ENCODE measurements at regions not wholly inside any gene's neighbourhood (a gene's known extent, or its start where the extent isn't known, plus 50 kb on each side); places are given as distances from the start of the nearest gene placed in this dataset.
"Not testable (repeated sequence)": the region's sequence is repeated elsewhere in the genome, so short reads cannot be mapped to it uniquely, and the experiment has no call there.

DNA sequence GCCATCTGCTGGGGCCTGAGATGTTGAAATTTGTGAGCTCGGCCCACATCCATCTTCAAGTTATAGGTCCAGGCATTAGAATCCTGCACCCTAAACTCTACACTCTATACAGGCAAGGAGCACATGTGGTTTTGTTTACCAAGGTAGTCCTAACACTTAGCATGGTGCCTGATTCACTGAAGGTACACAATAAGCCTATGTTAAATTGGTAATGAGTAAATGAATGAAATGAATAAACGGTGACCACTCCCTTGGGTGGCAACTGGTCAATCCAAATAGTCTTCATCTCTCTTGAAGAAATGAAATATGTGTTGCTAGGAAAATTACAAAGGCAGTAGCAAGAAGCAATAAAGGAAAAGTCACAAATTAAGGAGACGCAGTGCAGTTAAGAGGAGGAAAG lies 359.3 kb upstream of the UBE2E2 start:
- DNase-seq = no peak

GRCh38 chr3:22846566-22846965 lies 356.6 kb upstream of the UBE2E2 start:
- DNase-seq = no peak

- not testable (repeated sequence) for DNase-seq
These were observed 353.5 kb upstream of the UBE2E2 start for GRCh38 chr3:22849583-22849982.

- DNase-seq = no peak
These were observed 346.3 kb upstream of the UBE2E2 start for GRCh38 chr3:22856811-22857210.

- DNase-seq = no peak
These were observed 344.6 kb upstream of the UBE2E2 start for GRCh38 chr3:22858486-22858885.

DNA sequence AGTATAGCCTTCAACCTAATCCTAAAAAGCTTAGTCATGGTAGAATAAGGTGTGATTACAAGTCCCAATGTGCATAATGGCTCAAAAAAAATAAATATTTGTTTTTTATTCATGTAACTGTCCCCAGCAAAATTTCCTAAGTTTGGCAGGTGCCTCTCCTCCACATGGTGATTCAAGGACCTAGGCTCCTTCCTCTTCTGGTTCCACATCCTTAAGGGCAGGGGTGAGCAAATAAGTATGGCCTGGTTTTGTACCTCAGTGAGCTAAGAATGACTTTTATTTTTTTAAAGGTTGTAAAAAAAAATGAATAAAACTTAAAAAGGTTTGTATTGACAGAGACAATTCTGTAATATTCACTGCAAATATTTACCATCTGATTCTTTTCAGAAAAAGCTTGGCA lies 343.5 kb upstream of the UBE2E2 start:
- no peak for DNase-seq

DNA sequence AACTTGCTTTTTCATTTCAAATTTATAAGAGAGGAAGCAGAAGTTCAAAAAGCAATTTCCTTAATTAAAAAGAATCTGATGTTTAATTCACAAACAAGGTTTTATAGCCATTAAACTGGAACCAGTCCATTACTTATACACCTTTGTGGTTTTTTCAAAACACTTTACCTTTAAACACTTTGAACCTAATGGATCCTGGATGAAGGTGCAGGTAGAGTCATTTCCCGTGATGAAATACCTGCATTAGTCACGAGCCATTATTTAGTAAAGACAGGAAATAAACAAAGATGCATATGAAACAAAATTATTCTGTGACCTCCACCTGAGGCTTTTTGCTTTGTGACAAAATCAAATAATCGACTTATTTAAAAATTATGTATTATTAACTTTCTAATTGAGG lies 341.7 kb upstream of the UBE2E2 start:
- DNase-seq = no peak

DNA sequence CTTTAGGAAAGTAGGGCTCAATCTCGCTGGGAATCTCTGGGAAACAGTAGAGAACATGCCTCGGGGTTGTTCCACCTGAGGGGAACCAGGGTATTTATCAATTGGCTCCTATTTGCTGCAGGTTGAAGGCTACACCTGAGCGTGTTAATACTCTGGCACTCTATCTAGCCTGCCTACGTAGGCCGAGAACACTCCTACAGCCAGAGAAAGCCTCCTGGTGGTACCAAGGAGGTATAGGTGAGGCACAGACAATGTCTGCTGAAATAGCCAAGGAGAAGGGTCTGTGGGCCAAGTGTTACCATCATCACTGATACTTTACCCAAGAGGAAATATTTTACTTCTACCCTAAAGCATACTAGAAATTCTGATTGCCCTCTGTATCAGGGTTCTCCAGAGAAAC lies 341.0 kb upstream of the UBE2E2 start:
- DNase-seq = no peak

- DNase-seq = not testable (repeated sequence)
These were observed 320.3 kb upstream of the UBE2E2 start for GRCh38 chr3:22882834-22883233.

DNA sequence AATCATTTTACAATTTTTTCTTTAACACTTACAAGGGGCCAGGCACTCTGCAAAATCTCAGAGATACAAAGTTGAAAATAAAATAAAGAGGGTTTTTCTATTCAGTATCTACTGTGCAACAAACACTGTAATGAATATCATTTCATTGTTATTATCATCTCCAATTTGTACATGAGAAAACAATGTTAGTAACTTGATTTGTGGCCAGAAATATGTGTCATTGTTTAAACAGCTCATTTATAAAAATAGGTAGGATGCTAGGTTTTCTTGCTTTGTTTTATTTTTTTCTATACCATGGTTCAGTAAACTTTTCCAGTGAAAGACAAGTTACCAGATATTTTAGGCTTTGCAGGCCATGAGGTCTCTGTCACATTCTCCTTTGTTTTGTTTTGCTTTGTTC lies 318.1 kb upstream of the UBE2E2 start:
- no peak for DNase-seq

- no peak for DNase-seq
These were observed 317.4 kb upstream of the UBE2E2 start for GRCh38 chr3:22885574-22886341.

DNA sequence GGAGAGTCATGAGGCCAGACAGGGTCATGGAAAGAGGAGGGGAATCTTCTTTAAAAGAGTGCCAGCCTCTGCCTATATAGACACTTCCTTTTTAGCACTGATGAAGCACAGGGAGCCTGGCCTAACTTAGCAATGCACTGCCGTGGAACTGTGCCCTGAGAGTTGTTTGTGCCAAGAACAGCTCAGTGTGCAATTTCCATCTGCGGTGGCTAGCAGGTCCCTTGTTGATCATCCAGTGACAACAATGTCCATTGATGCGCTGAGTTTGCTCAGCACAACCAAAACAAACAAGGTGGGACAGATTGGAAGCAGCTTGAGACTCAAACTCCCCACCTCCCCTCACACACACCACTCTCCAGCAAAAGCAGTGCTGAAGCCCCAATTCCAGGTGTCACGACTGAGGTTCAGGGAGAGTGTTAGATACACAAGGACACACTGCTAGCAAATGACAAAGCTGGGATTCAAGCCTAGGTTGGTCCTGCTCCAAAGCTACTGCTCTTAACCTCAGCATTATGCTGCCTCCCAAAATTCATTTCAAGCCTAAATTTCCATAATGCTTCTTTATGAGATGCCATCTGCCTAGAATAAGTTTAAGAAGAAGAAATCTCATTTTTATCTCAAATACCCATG lies 316.6 kb upstream of the UBE2E2 start:
- DNase-seq = peak; percentile 37

GRCh38 chr3:22887664-22888291 lies 315.3 kb upstream of the UBE2E2 start:
- peak; percentile 6 for DNase-seq

DNA sequence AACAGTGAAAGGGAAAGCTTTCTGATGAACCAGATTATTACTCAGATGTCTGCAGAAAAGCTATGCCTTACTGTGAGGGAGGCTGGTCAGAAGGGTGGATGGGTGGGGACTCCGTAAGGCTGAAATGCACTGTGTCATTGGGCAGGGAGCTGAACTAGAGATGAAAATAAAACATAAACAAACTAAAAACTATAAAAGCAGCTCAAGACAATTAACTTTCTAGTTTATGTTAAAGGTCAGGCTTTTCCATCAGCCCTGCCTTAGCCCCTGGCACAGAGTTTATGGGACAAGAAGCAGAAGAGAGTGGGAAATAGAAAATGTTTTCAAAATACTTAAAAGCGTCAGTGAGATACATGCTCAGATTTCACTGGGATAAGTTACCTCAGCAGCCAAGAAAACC lies 310.0 kb upstream of the UBE2E2 start:
- DNase-seq = no peak

- no peak for DNase-seq
These were observed 309.3 kb upstream of the UBE2E2 start for GRCh38 chr3:22893644-22894325.

- no peak for DNase-seq
These were observed 308.3 kb upstream of the UBE2E2 start for GRCh38 chr3:22894865-22895264.

DNA sequence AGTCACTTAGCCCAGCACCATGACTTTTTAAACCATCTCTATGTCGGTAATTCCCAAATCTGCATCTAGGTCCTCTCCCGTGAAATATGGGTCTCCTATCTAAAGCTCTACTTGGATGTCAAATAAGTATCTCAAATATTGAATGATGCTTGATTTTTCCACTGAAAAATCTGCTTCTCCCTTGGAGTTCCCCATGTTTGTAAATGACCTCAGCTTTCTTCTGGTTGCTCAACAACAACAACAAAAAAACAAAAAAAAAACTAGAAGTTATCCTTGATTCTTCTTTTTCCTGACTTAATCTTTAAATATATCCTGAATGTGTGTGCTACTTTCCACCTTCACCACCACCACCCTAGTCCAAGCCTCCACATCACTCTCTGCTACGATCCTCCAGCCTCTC lies 307.5 kb upstream of the UBE2E2 start:
- DNase-seq = no peak

DNA sequence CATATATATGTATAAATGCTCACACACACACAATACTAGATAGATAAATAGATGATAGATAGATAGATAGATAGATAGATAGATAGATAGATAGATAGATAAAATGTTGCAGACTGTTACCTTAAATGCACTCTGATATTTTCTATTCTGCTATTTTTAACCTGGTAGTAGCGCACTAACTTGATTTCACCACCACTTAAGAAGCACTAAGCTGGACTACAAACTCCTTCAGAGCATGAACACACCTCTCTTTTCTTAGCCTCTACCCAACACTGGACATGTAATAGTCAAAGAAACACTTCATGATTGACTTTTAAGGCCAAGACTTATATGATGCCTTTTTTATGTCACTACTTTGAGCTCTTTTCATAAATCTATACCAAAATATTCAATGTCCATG lies 304.6 kb upstream of the UBE2E2 start:
- no peak for DNase-seq

- no peak for DNase-seq
These were observed 303.7 kb upstream of the UBE2E2 start for GRCh38 chr3:22899441-22899840.

DNA sequence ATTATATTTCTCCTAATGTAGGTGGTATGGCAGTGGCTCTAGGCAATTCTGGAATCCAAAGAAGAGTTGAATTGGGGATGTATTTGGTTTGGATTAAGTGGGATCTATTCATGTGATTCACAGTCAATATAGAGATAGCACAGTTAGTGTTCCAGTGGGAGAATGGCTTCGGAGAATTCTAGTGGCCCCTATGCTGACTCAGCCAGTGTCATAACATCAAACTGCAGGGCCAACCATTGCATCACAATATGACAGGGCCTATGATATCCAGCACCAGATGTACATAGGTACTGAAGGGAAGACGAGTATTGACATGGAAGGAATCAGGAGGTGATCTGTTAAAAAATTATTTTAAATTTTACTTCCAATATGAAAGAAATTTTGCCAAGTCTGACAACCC lies 302.8 kb upstream of the UBE2E2 start:
- DNase-seq = no peak

GRCh38 chr3:22901684-22902083 lies 301.4 kb upstream of the UBE2E2 start:
- DNase-seq = no peak

DNA sequence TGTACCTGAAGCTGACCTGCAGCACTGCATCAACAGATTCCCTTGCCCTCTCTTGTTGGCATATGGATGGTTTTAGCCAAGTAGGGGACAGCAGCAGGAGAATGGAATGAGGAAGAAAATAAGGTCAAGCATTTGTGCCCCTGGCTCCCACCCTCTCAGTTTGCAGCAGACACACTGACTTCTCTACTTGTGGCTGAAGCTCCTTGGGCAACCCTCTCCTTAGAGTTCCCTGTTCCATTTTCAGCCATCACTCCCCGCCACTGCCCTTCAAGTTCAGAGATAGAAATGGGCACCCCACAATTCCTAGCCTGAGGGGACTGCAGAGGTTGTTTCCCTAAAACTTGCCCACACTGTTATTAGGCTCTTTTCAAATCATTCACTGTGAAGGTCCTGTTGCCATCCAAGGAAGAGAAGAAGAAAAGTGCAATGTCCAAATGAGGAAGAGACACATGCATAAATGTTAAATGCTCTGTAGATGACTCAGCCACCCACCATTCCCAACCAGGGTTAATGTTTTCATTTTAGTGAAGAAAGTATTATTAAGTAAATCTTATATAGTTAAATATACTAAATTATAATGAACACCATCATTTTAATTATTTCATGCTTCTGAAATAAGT lies 295.9 kb upstream of the UBE2E2 start:
- no peak for DNase-seq

DNA sequence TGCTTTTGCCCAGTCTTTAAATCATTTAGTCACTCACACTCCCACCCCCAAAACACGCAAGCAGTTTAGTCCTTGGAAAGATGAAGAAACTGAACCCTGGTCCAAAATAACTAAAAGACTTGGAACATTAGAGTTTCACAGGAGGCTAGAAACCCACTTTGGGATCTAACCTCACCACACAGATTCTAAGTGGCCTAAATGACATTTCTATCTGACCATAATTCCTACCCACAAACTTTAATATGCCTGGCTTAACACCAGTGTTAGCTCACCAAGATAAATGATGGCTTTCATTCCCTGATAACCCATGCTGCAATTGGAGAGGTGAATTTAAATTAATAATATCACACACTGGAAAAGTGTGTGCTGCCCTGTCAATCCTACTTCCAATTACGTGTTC lies 295.3 kb upstream of the UBE2E2 start:
- DNase-seq = no peak

Data from COR-L47 (cell line).